ENCODE measurements at regions not wholly inside any gene's neighbourhood (a gene's known extent, or its start where the extent isn't known, plus 50 kb on each side); places are given as distances from the start of the nearest gene placed in this dataset.

DNA sequence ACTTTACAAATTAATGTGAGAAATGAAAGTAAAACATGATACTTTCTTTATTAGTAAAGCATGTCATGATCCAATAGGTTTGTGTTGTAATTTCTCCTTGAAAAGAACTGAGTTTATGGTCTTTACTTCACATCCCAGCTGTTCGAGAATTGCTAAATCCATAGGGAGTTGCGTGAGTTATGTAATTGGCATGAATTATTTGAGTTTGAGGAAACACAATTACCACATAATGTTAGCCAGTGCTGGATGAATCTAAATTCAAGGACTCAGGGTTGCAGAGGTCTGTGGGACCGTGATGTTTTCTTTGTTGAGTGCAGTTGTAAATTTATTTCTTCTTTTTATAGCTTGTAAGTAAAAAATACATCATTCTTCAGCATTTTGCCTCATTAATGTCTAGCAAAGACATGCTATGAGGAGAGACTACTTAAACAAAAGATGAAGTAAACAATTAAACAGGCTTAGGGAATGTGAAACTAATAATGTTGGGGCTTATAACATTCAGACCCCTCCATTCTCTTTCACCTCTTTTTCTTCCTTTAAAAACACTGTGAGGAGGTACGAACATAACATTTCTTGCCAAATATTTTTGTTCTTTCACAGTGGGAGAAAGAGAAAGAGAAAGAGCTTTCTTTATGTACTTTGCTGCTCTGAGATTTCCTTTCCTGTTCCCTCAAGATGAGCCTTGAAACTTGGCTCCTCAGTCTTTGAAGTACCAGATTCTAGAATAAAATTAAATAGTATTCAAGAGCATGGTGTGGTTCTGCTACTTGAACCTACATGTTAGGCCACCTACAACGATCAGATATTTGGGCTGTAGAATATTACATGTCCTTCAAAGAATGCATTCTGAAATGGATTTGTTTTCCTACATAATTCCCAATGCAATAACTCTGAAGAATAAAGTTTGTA, 159.6 kb upstream of the ANK2 start:
- Histone ChIP-seq H3K4me2 (no peak overlapping the region), H2AFZ (no peak overlapping the region), H3K36me3 (ENCODE audit: low read depth) (no peaks in the 10 kb centered on the region), H3K4me3 (no peak overlapping the region), H3K9me3 (ENCODE audit: insufficient read depth, low read depth) (no peaks in the 10 kb centered on the region), H3F3A (ENCODE audit: insufficient read depth, low read depth) (no peaks in the 10 kb centered on the region), H3K4me1 (replicated peaks; ENCODE audit: insufficient read depth) (no peaks in the 10 kb centered on the region), H3K9me2 (ENCODE audit: insufficient read depth) (no peaks in the 10 kb centered on the region), H3K79me2 (ENCODE audit: low read depth) (no peaks in the 10 kb centered on the region), H4K20me1 (ENCODE audit: insufficient read depth) (no peaks in the 10 kb centered on the region), H3K27ac (no peak overlapping the region), H3K27me3 (ENCODE audit: insufficient read depth, low read depth) (no peaks in the 10 kb centered on the region)
- CTCF ChIA-PET: no interaction called here
- no peak for DNase-seq
- intact Hi-C loops (cut with micrococcal nuclease; ENCODE audit: unreplicated experiment): no loop called here
- BruUV-seq (replicated peaks): no TSS peak
- TF ChIP-seq EZH2 (IDR thresholded peaks at IDR 0.05; ENCODE audit: low read depth) (no peak), CTCF (conservative IDR thresholded peaks at IDR 0.05) (no peak)
- POLR2A ChIA-PET (ENCODE audit: unreplicated experiment): interaction anchor here (0.6 kb wide), 1 partner anchor 709 kb away, joined by 5 read pairs; no protein-coding TSS in a partner anchor

- H3K4me3 ChIP-seq: no peak overlapping the region
- no peaks in the 10 kb centered on the region for H3K9me3 ChIP-seq (ENCODE audit: insufficient read depth, low read depth)
- no peak overlapping the region for H2AFZ ChIP-seq
- H3K27me3 ChIP-seq (ENCODE audit: insufficient read depth, low read depth): no peaks in the 10 kb centered on the region
- no peaks in the 10 kb centered on the region for H3K4me1 ChIP-seq (replicated peaks; ENCODE audit: insufficient read depth)
- H3K4me2 ChIP-seq: no peak overlapping the region
- H3K27ac ChIP-seq: no peak overlapping the region
- H3K79me2 ChIP-seq (ENCODE audit: low read depth): no peaks in the 10 kb centered on the region
- POLR2A ChIA-PET (ENCODE audit: unreplicated experiment): no interaction called here
- intact Hi-C loops (cut with micrococcal nuclease; ENCODE audit: unreplicated experiment): no loop called here
- no TSS peak for BruUV-seq (replicated peaks)
- no peak for DNase-seq
- H3K9me2 ChIP-seq (ENCODE audit: insufficient read depth): no peaks in the 10 kb centered on the region
- no peaks in the 10 kb centered on the region for H3F3A ChIP-seq (ENCODE audit: insufficient read depth, low read depth)
- TF ChIP-seq EZH2 (IDR thresholded peaks at IDR 0.05; ENCODE audit: low read depth): no peak
- no peak for TF ChIP-seq CTCF (conservative IDR thresholded peaks at IDR 0.05)
- no peaks in the 10 kb centered on the region for H3K36me3 ChIP-seq (ENCODE audit: low read depth)
- CTCF ChIA-PET: no interaction called here
- H4K20me1 ChIP-seq (ENCODE audit: insufficient read depth): no peaks in the 10 kb centered on the region
Measured at GRCh38 chr4:112894480-112894879, 155.0 kb upstream of the ANK2 start.

DNA sequence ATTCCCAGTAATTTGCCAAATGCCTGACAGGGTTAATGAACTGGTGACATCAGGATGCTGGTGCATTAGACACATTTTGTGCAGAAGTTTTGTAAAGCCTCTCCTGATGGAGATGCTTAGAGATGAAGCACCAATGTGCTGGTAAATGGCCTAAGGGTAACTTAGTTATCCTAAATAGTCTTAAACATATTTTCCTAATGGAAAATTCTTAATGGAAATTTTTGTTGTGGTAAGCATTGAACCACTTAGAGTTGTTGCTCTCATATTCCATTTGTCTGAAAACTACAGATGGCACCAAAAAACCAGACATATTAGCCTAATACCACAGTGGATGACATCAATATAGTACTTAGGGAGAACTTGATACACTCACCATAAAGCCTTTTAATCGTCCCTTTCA, 154.5 kb upstream of the ANK2 start:
- Histone ChIP-seq H4K20me1 (ENCODE audit: insufficient read depth) (no peaks in the 10 kb centered on the region), H3F3A (ENCODE audit: insufficient read depth, low read depth) (no peaks in the 10 kb centered on the region), H3K4me3 (no peak overlapping the region), H3K9me3 (ENCODE audit: insufficient read depth, low read depth) (no peaks in the 10 kb centered on the region), H3K36me3 (ENCODE audit: low read depth) (no peaks in the 10 kb centered on the region), H3K4me2 (no peak overlapping the region), H3K27me3 (ENCODE audit: insufficient read depth, low read depth) (no peaks in the 10 kb centered on the region), H3K79me2 (ENCODE audit: low read depth) (no peaks in the 10 kb centered on the region), H3K27ac (no peak overlapping the region), H3K4me1 (replicated peaks; ENCODE audit: insufficient read depth) (no peaks in the 10 kb centered on the region), H2AFZ (no peak overlapping the region), H3K9me2 (ENCODE audit: insufficient read depth) (no peaks in the 10 kb centered on the region)
- no peak for TF ChIP-seq EZH2 (IDR thresholded peaks at IDR 0.05; ENCODE audit: low read depth)
- no peak for TF ChIP-seq CTCF (conservative IDR thresholded peaks at IDR 0.05)
- CTCF ChIA-PET: no interaction called here
- intact Hi-C loops (cut with micrococcal nuclease; ENCODE audit: unreplicated experiment): no loop called here
- POLR2A ChIA-PET (ENCODE audit: unreplicated experiment): no interaction called here
- DNase-seq: no peak
- BruUV-seq (replicated peaks): no TSS peak
